ENCODE measurements at regions not wholly inside any gene's neighbourhood (a gene's known extent, or its start where the extent isn't known, plus 50 kb on each side); places are given as distances from the start of the nearest gene placed in this dataset.

GRCh38 chr1:221072214-221072613 lies 193.0 kb downstream of the HLX start:
- no peak for FAIRE-seq

- FAIRE-seq, result no peak
Observed at GRCh38 chr1:221074332-221074731, 195.1 kb downstream of the HLX start.

GRCh38 chr1:221075911-221076310 lies 196.7 kb downstream of the HLX start:
- no peak for FAIRE-seq

- FAIRE-seq, result no peak
Observed at GRCh38 chr1:221076391-221076811, 197.2 kb downstream of the HLX start.

DNA sequence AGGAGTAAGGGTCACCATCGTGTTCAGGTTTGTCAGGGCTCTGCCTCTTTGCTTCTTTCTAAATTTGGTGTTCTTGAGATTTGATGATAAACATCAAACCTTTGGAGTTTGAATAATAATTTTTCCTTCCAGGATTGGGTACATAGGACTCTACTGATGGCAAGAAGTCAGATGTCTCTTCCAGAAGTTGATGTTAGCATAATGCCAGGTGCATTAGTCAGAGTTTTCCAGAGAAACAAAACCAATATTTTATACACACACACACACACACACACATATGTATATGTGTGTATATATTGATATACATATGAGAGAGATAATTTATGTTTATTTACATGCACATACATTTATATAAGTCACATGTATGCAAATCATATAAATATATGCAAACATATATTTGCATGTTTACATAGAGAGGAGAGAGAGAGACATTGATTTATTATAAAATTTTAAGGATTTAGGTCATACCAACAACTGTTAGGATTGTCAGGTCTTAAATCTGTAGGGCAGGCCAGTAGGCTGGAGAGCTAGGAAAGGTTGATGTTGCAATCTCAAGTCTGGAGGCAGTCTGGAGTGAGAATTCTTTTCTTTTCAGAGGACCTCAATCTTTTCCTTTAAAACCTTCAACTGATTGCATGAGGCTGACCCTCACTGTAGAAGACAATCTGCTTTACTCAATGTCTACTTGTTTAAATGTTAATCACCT lies 199.2 kb downstream of the HLX start:
- FAIRE-seq, result no peak

- no peak for FAIRE-seq
Observed at GRCh38 chr1:221083902-221084301, 204.7 kb downstream of the HLX start.

GRCh38 chr1:221084681-221085080 lies 205.4 kb downstream of the HLX start:
- FAIRE-seq, result no peak

- no peak for FAIRE-seq
Observed at GRCh38 chr1:221085701-221086375, 206.6 kb downstream of the HLX start.

DNA sequence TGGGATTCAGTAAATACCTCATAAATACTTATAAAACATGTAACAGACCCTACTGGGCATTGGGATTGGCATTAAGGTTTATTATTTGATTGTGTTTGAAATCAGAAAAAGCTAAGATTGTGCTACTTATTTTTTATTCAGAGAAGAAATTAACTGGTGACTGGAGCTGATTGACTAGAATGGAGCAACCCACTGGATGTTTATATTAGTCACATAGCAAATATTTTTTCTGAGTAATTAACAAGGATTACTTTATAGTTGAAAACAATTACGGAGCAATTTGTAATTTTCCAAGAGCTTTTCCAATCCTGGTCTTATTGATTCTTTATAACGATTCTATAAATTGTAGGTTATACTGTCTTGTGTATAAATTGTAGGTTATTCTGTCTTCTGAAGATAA lies 208.7 kb downstream of the HLX start:
- FAIRE-seq, result no peak

DNA sequence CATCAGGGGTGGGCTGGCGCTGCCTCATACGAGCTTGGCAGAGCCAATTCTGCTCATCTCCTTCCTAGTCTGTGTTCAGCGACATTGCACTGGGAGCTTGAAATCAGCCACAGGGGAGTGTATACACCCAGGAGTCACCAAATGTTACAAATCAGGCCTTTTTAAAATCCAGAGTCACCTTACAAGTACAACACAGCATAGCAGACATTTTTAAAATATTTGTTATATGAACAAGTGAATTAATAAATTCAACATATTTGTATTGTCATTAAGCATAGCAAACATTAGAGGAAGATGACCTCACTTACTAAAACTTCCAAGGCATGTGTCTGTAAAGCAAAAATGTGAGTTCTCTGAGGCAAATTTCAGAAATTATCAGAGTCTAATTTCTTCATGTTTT lies 210.0 kb downstream of the HLX start:
- no peak for FAIRE-seq

DNA sequence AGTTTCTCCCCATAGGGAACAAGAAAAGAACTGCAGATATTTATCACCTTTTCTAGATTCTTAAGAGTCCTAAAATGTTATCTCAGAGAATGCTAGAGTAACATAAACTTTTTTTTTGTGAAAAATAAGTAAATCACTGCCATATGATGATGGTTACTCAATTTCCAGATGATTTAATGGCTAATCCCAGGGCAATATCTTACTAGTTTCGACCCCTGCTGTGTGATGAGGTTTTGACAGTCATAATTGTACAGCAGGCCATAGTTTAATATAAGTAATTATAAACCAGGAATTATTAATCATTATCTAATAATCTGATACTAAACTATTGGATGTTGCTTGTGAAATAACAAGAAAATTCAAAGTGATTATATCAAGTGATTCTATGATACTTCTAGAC lies 210.6 kb downstream of the HLX start:
- no peak for FAIRE-seq

- FAIRE-seq, result no peak
Observed at GRCh38 chr1:221093903-221094791, 214.9 kb downstream of the HLX start.

DNA sequence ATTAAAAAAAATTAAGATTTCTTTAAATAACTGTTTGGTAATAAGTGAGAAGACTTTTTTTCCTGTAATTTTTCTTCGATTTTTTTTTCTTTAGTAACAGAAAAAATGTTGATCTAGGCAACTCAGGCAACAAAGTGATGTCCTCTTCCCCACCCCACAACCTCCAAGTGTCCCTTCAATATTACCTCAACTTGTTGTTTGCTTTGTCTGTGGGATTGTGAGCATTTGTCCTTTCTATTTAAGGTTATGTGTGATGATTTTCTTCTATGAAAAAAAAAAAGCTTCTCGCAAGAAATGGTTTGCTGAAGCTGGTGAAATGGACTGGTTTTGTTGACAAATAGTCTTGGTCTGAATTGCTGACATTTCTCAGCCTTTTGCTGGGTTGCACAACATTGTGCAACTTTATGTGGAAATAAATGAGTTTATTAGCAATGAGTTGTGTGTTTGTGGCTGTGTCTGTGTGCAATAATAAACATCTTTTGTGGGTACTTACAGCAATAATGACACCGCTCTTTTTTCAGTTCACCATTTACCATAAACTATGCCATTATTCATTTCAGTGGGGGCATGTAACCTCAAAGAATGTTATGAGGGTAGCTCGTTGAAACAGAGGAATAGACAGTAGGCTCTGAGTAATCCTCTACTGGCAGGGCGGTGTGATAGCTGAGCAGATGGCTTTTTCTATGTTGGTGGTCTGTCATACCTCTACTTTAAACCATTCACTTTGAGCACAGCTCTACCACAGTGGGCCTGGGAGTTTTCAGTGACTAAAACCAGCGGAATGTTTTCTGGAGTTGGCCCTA lies 218.4 kb downstream of the HLX start:
- FAIRE-seq, result no peak

- no peak for FAIRE-seq
Observed at GRCh38 chr1:221098471-221099405, 219.5 kb downstream of the HLX start.

DNA sequence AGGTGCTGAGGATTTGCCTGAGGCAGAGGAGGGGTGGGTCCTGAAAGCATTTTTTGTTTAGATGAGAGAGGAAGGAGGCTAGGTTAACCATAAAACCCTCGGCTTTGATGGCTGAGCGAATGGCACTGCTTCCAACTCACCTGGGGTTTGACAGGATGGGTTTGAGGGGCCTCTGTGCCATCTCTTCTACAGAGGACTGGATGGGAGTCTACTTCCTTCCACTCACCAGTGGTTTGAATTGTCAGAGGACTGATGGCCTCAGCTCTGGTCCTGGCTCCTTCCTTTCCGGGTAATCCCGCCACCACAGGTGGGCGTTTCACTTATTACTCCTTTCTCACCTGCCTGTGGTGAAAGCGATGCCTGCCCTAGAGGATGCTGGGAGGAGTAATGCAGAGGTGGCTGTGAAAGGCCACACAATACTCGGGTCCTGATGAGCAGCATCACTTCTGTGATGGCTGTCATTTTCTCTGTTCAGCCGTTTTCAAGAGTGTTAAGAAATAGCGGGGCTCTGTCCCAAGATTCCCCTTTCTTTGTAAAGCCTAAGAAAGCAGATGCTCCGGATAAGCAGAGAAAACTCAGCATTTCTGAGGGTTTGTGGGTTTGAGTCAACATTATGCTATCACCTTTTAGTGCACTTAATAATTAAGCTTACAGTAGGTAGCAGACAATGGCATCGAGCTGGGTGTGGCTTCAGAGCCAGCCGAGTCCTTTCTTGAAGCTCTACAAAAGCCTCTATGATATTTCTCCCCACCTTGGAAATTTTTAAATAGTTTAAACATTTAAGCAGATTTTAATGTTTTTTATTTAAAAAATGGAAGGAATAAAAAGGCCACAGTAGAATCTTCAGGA lies 220.7 kb downstream of the HLX start:
- no peak for FAIRE-seq

GRCh38 chr1:221100611-221101010 lies 221.4 kb downstream of the HLX start:
- no peak for FAIRE-seq

GRCh38 chr1:221101807-221102605 lies 222.8 kb downstream of the HLX start:
- no peak for FAIRE-seq

GRCh38 chr1:221104596-221104995 lies 225.4 kb downstream of the HLX start:
- FAIRE-seq, result no peak

DNA sequence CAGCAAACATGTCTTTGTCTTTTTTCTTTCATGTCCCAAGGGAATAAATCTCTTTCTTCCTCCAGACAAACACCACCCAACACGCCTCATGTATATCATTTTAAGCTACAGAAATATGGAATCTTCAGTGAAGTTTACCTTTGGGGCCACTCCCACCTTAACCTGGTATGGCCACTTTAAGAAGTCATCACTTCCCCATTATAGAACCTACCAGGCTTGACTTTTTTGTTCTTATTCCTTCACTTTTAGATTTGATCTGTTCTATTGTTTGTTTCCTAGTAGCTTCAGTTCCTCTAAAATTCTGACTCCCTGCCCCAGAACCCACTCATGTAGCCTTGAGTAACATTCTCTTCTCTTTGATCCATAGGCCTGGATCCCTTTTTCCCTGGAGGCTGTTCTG lies 226.3 kb downstream of the HLX start:
- no peak for FAIRE-seq

DNA sequence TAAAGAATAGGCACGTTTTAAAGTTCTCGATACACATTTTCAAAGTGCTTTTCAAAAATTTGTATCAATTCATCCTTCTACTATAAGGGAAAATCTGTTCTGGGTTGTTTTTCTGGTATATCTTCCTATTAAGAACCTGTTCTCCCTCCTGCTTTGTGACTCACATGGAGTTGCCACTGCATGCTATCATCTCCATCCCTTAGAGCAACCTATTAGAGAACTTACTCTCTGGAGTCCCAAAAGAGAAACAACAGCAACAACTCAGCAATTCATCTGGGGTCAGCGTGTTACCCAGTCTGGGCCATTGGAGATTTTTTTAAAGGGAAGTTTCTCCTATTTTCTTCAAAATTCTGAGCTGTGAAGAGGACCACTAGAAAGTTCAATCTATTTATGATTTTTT lies 227.4 kb downstream of the HLX start:
- FAIRE-seq, result no peak

All from islet of Langerhans (tissue), 1 donor.